22Rv1 (cell line): ENCODE measurements at regions not wholly inside any gene's neighbourhood (a gene's known extent, or its start where the extent isn't known, plus 50 kb on each side); places are given as distances from the start of the nearest gene placed in this dataset.

Source experiments
- CTCF ChIP-seq: fragments of 450-650 bp; IDR thresholded peaks from 2 replicates; pipeline ENCODE4 v1.5.1; 2017; ENCODE audit warnings: mild to moderate bottlenecking
- ZFX ChIP-seq: fragments of 450-650 bp; IDR thresholded peaks from 2 replicates; pipeline ENCODE4 v1.6.1; 2017; ENCODE audit warnings: antibody characterized with exemption, borderline replicate concordance

- TF ChIP-seq CTCF (no peak), ZFX (no peak)
Observed at GRCh38 chr1:14313731-14314431, 284.6 kb upstream of the KAZN start.
